ENCODE measurements at regions not wholly inside any gene's neighbourhood (a gene's known extent, or its start where the extent isn't known, plus 50 kb on each side); places are given as distances from the start of the nearest gene placed in this dataset.

GRCh38 chr18:41038071-41038470, 917.0 kb upstream of the PIK3C3 start:
- DNase-seq (ENCODE audit: low spot score): no peak

GRCh38 chr18:41036346-41036745, 918.7 kb upstream of the PIK3C3 start:
- DNase-seq (ENCODE audit: low spot score): no peak

DNA sequence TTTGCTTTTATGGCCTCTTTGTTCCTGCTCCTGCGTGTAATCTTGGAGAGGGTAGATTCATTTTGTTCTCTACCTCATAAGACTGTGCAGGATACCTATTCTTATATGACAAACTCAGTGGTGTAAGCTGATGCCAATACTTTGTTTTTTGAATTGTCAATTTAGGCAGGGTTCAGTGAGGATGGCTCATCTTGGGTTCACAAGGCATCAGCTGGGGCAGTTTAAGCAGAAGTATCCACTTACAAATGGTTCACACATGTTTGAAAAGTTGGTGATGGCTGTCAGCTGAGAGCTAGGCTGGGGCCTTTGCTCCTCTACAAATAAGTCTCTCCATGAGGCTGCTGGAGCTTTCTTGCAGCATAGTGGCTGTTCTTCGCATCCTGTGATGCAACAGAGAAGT, 920.6 kb upstream of the PIK3C3 start:
- DNase-seq (ENCODE audit: low spot score): no peak

DNA sequence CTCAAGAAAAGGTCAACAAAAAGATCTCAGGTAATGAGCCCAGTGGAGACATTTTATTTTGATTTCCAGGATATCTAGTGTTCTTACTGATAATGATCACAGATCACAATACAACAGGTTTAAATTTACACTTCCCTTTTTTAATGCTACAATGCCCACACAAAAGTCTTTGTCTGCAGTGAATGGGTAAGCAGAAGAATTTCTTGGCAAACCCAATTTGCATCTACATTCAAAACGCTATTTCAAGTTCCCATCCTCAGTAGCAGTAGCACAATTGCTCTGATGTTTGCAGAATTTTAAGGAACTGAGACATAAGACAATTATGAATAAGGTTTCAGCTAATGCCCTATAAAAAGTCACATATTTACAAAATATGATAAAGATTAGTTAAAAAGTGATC, 929.4 kb upstream of the PIK3C3 start:
- DNase-seq (ENCODE audit: low spot score): no peak

DNA sequence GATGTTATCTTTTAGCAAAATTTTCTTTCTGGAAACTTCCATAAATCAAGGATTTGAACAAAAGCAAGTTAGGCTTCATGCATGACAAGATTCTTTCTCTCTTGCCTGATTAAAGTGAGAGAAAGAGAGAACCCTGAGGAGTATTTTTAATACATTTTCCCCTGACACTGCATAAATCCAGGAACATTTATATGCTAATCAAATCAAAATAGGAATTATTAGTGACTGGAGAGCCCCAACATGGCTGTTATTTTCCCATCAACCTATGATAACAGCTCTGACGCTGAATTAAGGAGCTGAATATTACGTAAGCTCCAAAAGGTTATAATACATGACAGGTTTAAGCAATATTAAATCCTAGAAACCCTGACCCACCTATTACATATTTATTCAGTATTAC, 930.2 kb upstream of the PIK3C3 start:
- no peak for DNase-seq (ENCODE audit: low spot score)

GRCh38 chr18:41022484-41022883, 932.5 kb upstream of the PIK3C3 start:
- no peak for DNase-seq (ENCODE audit: low spot score)

GRCh38 chr18:41021089-41021488, 933.9 kb upstream of the PIK3C3 start:
- no peak for DNase-seq (ENCODE audit: low spot score)

DNA sequence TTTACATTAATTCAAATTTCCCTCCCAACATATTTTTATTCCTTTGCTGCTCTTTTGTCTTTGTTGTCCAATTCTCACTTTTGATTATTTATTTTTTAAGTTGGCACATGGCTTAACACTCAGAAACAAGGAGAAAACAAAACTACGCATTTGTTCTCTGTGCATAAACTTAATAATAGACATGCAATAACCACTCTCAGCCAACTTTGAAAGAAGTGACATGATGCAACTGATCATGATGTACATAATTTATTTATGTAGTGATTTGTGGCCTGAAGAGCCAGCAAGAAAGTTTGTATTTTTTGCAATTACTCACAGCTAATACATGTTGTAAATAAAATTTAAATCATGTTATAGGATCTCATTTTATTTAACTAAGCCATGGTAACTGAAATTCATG, 942.8 kb upstream of the PIK3C3 start:
- DNase-seq (ENCODE audit: low spot score): no peak

GRCh38 chr18:41009926-41010325, 945.1 kb upstream of the PIK3C3 start:
- DNase-seq (ENCODE audit: low spot score): no peak

DNA sequence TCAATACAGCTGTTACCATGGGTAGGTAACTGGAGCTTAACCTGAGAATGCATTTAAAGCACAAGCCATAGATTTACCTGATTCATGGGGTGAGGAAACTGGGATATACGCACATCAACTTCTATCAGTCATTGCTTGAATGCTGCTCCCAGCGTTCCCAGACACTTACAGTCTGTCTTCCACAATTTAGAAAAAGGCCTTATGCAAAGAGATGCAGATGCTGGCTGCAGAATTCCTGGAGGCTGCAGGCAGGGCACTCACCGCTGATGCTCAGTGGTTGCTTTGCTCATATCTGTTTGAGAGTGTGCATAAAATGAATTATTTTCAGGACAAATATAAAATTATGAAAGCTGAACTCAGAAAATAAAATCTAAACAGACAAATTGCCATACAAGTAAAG, 950.7 kb upstream of the PIK3C3 start:
- DNase-seq (ENCODE audit: low spot score): no peak

DNA sequence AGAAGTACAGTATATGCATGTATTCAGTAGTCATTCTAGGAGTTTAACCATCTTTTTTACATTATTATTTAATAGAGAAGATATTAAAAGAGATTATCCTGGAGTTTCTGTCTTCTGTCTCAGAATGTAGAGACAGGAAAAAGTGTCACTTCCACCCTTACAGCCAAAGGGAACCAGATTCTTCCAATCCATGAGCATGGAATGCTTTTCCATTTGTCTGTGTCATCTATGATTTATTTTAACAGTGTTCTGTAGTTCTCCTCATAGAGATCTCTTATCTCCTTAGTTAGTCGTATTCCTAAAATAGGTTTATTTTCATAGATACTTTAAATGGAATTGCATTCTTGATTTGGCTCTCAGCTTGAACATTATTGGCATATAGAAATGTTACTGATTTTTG, 959.5 kb upstream of the PIK3C3 start:
- no peak for DNase-seq (ENCODE audit: low spot score)

- DNase-seq (ENCODE audit: low spot score): no peak
Observed at GRCh38 chr18:40993363-40993762, 961.7 kb upstream of the PIK3C3 start.

DNA sequence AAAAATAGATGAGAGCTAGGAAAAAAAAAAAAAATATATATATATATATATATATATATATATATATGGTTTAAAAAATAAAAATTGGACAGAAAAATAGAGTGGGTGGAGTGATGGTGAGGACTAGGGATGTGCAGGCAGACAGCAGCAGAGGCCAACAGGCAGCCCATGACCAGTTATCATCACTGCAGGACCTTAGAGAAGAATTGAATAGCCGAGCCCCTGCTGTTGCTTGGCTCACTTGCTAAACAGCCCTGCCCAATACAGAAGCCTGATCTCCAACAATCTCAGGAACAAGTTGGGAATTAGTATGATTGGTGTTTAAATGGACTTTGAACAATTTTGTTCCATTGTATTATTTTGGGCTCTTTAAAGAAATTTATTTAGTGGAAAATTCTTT, 967.5 kb upstream of the PIK3C3 start:
- DNase-seq (ENCODE audit: low spot score): no peak

DNA sequence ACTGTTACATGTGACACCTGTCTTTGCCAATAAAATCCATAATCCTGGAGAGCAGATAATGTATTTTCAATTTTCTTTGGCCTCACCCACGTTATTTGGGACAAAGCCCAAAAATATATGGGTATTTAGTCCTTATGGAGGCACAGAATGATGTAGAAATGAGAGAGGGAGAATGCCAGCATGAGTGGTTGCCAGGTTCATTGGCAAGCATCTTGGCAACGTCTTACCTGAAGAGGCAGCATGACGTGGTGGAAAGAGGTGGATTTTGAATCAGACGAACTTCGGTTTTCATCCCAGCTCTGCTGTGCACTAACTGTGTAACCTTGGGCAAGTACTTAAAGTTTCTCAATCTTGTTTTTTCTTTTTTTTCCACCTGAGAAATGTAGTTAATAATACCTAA, 969.6 kb upstream of the PIK3C3 start:
- DNase-seq (ENCODE audit: low spot score): no peak

GRCh38 chr18:40984856-40985255, 970.2 kb upstream of the PIK3C3 start:
- DNase-seq (ENCODE audit: low spot score): no peak

DNA sequence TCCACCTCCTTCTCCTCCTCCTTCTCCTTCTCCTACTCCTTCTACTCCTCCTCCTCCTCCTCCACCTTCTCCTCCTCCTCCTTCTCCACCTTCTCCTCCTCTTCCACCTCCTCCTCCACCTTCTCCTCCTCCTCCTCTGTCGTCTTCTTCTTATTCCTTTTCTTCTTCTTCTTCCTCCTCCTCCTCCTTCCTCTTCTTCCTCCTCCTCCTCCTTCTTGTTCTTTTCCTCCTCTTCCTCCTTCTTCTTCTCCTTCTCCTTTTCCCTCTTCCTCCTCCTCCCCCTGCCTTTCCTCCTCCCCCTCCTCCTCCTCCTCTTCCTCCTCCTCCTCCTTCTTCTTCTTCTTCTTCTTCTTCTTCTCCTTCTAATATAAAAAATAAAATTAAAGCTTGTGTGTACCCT, 971.2 kb upstream of the PIK3C3 start:
- no peak for DNase-seq (ENCODE audit: low spot score)

- no peak for DNase-seq (ENCODE audit: low spot score)
Observed at GRCh38 chr18:40980171-40980570, 974.9 kb upstream of the PIK3C3 start.

DNA sequence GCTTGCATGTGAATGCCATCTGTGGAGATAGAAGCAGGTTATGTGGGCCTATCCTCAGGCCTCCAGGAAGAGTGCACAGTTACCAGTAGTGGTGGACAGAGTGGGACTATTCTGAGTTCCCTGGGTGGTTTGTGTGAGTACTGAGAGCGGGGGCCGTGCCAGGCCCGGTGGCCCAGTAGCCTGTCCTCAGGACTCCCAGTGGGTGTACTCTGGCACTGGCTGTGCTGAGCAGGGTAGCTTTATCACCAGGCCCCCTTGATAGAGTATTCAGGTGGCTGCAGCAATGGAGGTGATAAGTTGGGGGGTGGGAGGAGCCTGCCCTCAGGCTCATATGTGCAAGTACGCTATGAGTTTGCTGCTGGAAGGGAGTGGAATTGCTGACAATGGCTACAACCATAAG, 979.0 kb upstream of the PIK3C3 start:
- DNase-seq (ENCODE audit: low spot score): no peak

DNA sequence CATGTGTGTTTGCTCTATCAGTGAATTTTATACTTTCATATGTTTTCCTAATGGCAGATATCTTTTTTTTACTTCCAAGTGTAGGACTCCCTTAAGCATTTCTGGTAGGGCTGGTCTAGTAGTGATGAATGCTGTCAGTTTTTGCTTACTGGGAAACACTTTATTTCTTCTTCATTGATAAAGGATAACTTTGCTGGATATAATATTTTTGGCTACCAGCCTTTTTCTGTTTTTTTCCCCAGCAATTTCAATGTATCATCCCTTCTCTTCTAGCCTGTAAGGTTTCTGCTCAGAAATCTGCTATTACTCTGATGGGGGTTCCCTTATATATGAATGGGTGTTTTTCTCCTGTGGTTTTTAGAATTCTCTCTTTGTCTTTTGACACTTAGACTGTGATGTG, 980.6 kb upstream of the PIK3C3 start:
- no peak for DNase-seq (ENCODE audit: low spot score)

DNA sequence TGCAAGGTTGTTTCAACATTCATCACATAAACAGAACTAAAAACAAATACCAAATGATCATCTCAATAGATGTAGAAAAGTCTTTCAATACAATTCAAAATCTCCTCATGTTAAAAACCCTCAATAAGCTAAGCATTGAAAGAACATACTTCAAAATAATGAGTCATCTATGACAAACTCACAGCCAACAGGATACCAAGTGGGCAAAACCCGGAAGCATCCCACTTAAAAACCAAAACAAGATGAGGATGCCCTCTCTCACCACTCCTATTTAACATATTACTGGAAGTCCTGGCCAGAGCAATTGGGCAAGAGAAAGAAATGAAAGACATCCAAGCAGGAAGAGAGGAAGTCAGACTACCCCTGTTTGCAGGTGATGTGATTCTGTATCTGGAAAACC, 992.2 kb upstream of the PIK3C3 start:
- DNase-seq (ENCODE audit: low spot score): no peak

DNA sequence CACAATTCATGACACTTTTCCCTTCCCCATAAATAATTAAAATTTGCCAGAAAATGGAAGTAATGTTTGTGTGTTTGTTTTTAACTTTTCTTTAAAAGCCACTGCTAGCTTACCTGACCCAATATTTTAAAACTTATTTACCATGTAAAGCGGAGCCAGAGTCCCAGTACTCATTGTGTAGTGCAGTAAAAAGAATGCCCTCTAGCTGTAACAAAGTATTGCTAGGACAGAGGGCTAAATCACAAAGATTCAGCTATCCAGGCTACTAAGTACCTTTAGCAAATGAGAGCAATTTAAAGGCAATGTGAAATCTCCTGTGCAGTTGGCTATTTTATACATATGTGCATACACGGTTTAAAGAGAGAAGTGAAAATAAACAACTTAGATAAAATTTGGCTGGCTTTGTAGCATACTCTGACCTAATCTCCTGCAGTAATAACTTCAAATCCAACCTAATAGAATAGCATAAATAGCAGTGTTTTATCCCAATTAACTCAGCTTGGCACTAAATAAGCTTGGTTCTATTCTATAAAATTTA, 997.4 kb upstream of the PIK3C3 start:
- no peak for DNase-seq (ENCODE audit: low spot score)

- DNase-seq (ENCODE audit: low spot score): no peak
Observed at GRCh38 chr18:40956213-40956612, 998.8 kb upstream of the PIK3C3 start.

DNA sequence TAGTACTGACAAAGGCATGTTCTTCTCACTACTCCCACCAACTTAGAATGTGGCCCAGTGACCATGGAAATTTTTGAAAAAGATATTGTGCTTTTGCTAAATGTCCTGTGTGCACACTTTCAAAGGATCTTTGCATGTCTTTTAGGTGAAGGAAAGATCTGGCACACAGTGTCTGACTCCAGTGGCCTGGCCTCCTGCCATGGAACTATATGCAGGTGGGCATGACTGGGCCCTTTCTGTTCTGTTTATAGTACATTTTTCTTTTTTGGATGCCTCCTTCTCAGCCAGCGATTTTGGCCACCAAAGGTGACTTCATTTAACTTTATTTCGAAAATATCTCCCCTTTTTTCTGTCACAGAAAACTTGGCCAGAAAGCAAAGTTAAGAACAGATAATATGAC, 999.7 kb upstream of the PIK3C3 start:
- DNase-seq (ENCODE audit: low spot score): no peak

- DNase-seq (ENCODE audit: low spot score): no peak
Observed at GRCh38 chr18:40949114-40949950, 1005.7 kb upstream of the PIK3C3 start.

Measured in AG08395 (cell line).